Endodermal cell (in vitro differentiated cells): ENCODE measurements at regions not wholly inside any gene's neighbourhood (a gene's known extent, or its start where the extent isn't known, plus 50 kb on each side); places are given as distances from the start of the nearest gene placed in this dataset.

Experiments
- DNase-seq: peaks from one replicate; pipeline ENCODE4 v3.0.0-alpha.2; 2017
- H3K27ac ChIP-seq: 2 replicates; pipeline ENCODE4 v1.5.1; 2013; ENCODE audit warnings: mild to moderate bottlenecking, low read depth, low read length, moderate library complexity
- H3K27me3 ChIP-seq: 2 replicates; pipeline ENCODE4 v1.6.1; 2013; ENCODE audit warnings: mild to moderate bottlenecking, low read length, moderate library complexity; ENCODE audit not compliant: insufficient read depth, control insufficient read depth, poor library complexity, severe bottlenecking
- H3K36me3 ChIP-seq: 2 replicates; pipeline ENCODE4 v1.7.0; 2013; ENCODE audit warnings: mild to moderate bottlenecking, low read length, moderate library complexity; ENCODE audit not compliant: control insufficient read depth, insufficient read depth
- H3K4me1 ChIP-seq: one replicate; pipeline ENCODE4 v1.7.0; 2013; ENCODE audit warnings: low read length; ENCODE audit not compliant: control insufficient read depth, insufficient read depth
- H3K4me3 ChIP-seq: 2 replicates; pipeline ENCODE4 v1.5.1; 2013; ENCODE audit warnings: mild to moderate bottlenecking, low read length, moderate library complexity
- H3K9ac ChIP-seq: 2 replicates; pipeline ENCODE4 v1.6.1; 2013; ENCODE audit warnings: mild to moderate bottlenecking, low read length, moderate library complexity; ENCODE audit not compliant: poor library complexity, severe bottlenecking; ENCODE audit errors: extremely low read depth
- H3K9me3 ChIP-seq: 2 replicates; pipeline ENCODE4 v1.6.1; 2013; ENCODE audit warnings: mild to moderate bottlenecking, low read length, moderate library complexity; ENCODE audit not compliant: control insufficient read depth
- H3K27ac Mint-ChIP-seq: 2 replicates; pipeline ENCODE4 v1.8.0; 2020; ENCODE audit warnings: mixed read lengths
- H3K27me3 Mint-ChIP-seq: 2 replicates; pipeline ENCODE4 v1.8.0; 2021; ENCODE audit warnings: mild to moderate bottlenecking, mixed read lengths; ENCODE audit not compliant: insufficient read depth
- H3K36me3 Mint-ChIP-seq: 2 replicates; pipeline ENCODE4 v1.8.0; 2020; ENCODE audit warnings: low read depth, mixed read lengths
- H3K4me1 Mint-ChIP-seq: 2 replicates; pipeline ENCODE4 v1.8.0; 2020; ENCODE audit warnings: mixed read lengths
- H3K4me3 Mint-ChIP-seq: 2 replicates; pipeline ENCODE4 v1.8.0; 2020; ENCODE audit warnings: mild to moderate bottlenecking, moderate library complexity, mixed read lengths
- H3K9me3 Mint-ChIP-seq: 2 replicates; pipeline ENCODE4 v1.8.0; 2020; ENCODE audit warnings: mild to moderate bottlenecking, mixed read lengths
- CTCF ChIP-seq: fragments of 200-600 bp; sonication (generic); conservative IDR thresholded peaks from 2 replicates; pipeline ENCODE4 v1.5.0; 2021; ENCODE audit warnings: antibody characterized with exemption, mild to moderate bottlenecking
- WGBS, 2 experiments: methylation state at CpG; one replicate each; pipeline versions ENCODE4 v1.1.5 to v1.1.7; 2013; ENCODE audit warnings: missing lambda C conversion rate in 2 of 2, mixed read lengths in 1 of 2; ENCODE audit not compliant: insufficient coverage in 1 of 2, insufficient read length in 1 of 2; 5-methylcytosine and 5-hydroxymethylcytosine counted together

- H3K4me3 ChIP-seq = no peak overlapping the region
- Mint-ChIP-seq H3K4me1 (no peaks in the 10 kb centered on the region), H3K36me3 (no peaks in the 10 kb centered on the region), H3K4me3 (no peak overlapping the region), H3K27ac (no peak overlapping the region), H3K9me3 (no peaks in the 10 kb centered on the region), H3K27me3 (peaks cover 3% of the 10 kb centered on the region)
- WGBS, 2 experiments = 0% methylated on average over 1 of the region's 1 CpG
- no peaks in the 10 kb centered on the region for H3K36me3 ChIP-seq
- no peaks in the 10 kb centered on the region for H3K27me3 ChIP-seq
- no peak overlapping the region for H3K9ac ChIP-seq
- no peaks in the 10 kb centered on the region for H3K4me1 ChIP-seq
- H3K27ac ChIP-seq = no peak overlapping the region
- H3K9me3 ChIP-seq = no peaks in the 10 kb centered on the region
- no peak for TF ChIP-seq CTCF
- no peak for DNase-seq
These were observed 165.8 kb upstream of the PROX1 start for GRCh38 chr1:213821943-213822334.

- Mint-ChIP-seq H3K27ac (no peak overlapping the region), H3K4me1 (peaks cover 10% of the 10 kb centered on the region), H3K9me3 (peaks cover 10% of the 10 kb centered on the region), H3K4me3 (no peak overlapping the region), H3K27me3 (peaks cover 3% of the 10 kb centered on the region), H3K36me3 (no peaks in the 10 kb centered on the region)
- Histone ChIP-seq H3K27me3 (no peaks in the 10 kb centered on the region), H3K9me3 (peaks cover 13% of the 10 kb centered on the region), H3K4me3 (no peak overlapping the region), H3K4me1 (no peaks in the 10 kb centered on the region), H3K36me3 (no peaks in the 10 kb centered on the region), H3K27ac (no peak overlapping the region), H3K9ac (no peak overlapping the region)
- no peak for TF ChIP-seq CTCF
- WGBS, 2 experiments = 85 to 90% methylated on average over 2 to 4 of the region's 4 CpGs
- DNase-seq = no peak
These were observed 160.9 kb upstream of the PROX1 start for GRCh38 chr1:213826891-213827290.

- Histone ChIP-seq H3K4me3 (no peak overlapping the region), H3K36me3 (no peaks in the 10 kb centered on the region), H3K9me3 (peaks cover 30% of the 10 kb centered on the region), H3K9ac (no peak overlapping the region), H3K27ac (no peak overlapping the region), H3K27me3 (no peaks in the 10 kb centered on the region), H3K4me1 (no peaks in the 10 kb centered on the region)
- no peaks in the 10 kb centered on the region for H3K36me3 Mint-ChIP-seq
- peaks cover 26% of the 10 kb centered on the region for H3K9me3 Mint-ChIP-seq
- WGBS, 2 experiments = 61 to 78% methylated on average over 3 to 4 of the region's 4 CpGs
- H3K27me3 Mint-ChIP-seq = peaks cover 3% of the 10 kb centered on the region
- TF ChIP-seq CTCF = no peak
- DNase-seq = no peak
- H3K27ac Mint-ChIP-seq = no peak overlapping the region
- peaks cover 10% of the 10 kb centered on the region for H3K4me1 Mint-ChIP-seq
- H3K4me3 Mint-ChIP-seq = no peak overlapping the region
These were observed 158.9 kb upstream of the PROX1 start for GRCh38 chr1:213828867-213829266.
